Spleen (tissue), 11 donors: ENCODE measurements at regions not wholly inside any gene's neighbourhood (a gene's known extent, or its start where the extent isn't known, plus 50 kb on each side); places are given as distances from the start of the nearest gene placed in this dataset.

Experiments
- DNase-seq: peaks from one replicate; pipeline ENCODE4 v3.0.0-alpha.2; 2020
- H3K27ac ChIP-seq, 8 donors: fragments of 200-600 bp; sonication (generic) in 7 of 8; 1 replicate in 4 of 8; 2 replicates in 4 of 8; pipeline versions ENCODE4 v1.5.0 to v1.8.0; 2016 to 2021; ENCODE audit warnings: inconsistent platforms in 4 of 8, mild to moderate bottlenecking in 4 of 8, moderate library complexity in 1 of 8
- H3K27me3 ChIP-seq, 7 donors: fragments of 200-600 bp; sonication (generic) in 6 of 7; replicated peaks in 1 of 7; 1 replicate in 4 of 7; 2 replicates in 3 of 7; pipeline versions ENCODE4 v1.5.0 to v1.8.0; 2016 to 2021; ENCODE audit warnings: inconsistent platforms in 3 of 7, mild to moderate bottlenecking in 1 of 7
- H3K36me3 ChIP-seq, 6 donors: fragments of 200-600 bp; sonication (generic) in 5 of 6; 1 replicate in 4 of 6; 2 replicates in 2 of 6; pipeline versions ENCODE4 v1.5.0 to v1.8.0; 2016 to 2021; ENCODE audit warnings: inconsistent platforms in 2 of 6
- H3K4me1 ChIP-seq, 6 donors: fragments of 200-600 bp; sonication (generic) in 5 of 6; 1 replicate in 3 of 6; 2 replicates in 3 of 6; pipeline versions ENCODE4 v1.5.0 to v1.8.0; 2016 to 2021; ENCODE audit warnings: inconsistent platforms in 3 of 6
- H3K4me3 ChIP-seq, 8 donors: fragments of 200-600 bp; sonication (generic) in 7 of 8; 1 replicate in 4 of 8; 2 replicates in 4 of 8; pipeline versions ENCODE4 v1.5.0 to v1.8.0; 2016 to 2021; ENCODE audit warnings: inconsistent platforms in 4 of 8, mild to moderate bottlenecking in 4 of 8, moderate library complexity in 2 of 8
- H3K9me3 ChIP-seq, 8 donors: fragments of 200-600 bp; sonication (generic) in 7 of 8; 1 replicate in 4 of 8; 2 replicates in 4 of 8; pipeline versions ENCODE4 v1.5.0 to v1.8.0; 2016 to 2021; ENCODE audit warnings: inconsistent platforms in 4 of 8
- CTCF ChIP-seq, 11 experiments: fragments of 200-600 bp in 7 of 11; fragments of 450-650 bp in 4 of 11; sonication (generic) in 4 of 11; IDR thresholded peaks in 8 of 11; conservative IDR thresholded peaks in 3 of 11; 1 replicate in 7 of 11; 2 replicates in 4 of 11; pipeline versions ENCODE4 v1.4.0 to v1.8.0; 2016 to 2021; ENCODE audit warnings: antibody characterized with exemption in 11 of 11, inconsistent platforms in 4 of 11, mild to moderate bottlenecking in 1 of 11
- POLR2A ChIP-seq, 3 donors: fragments of 450-650 bp; IDR thresholded peaks; one replicate each; pipeline ENCODE4 v1.5.1; 2017; ENCODE audit warnings: antibody characterized with exemption in 3 of 3, mild to moderate bottlenecking in 1 of 3
- POLR2AphosphoS5 ChIP-seq, 3 donors: sonication (generic); formaldehyde crosslinking; IDR thresholded peaks; one replicate each; pipeline ENCODE4 v1.5.1; 2017; ENCODE audit warnings: antibody characterized with exemption in 3 of 3
- WGBS, 5 donors: extraction: QIAGEN DNeasy Blood & Tissue Kit in 3 of 5; methylation state at CpG; one replicate each; pipeline versions ENCODE4 v1.1.5 to v1.1.7; 2013 to 2018; 5-methylcytosine and 5-hydroxymethylcytosine counted together
- intact Hi-C: fragments of 100-400 bp; cut with DNase I; formaldehyde crosslinking; loops from one replicate; pipeline ENCODE4 v1.15.0; 2023; ENCODE audit warnings: low total_unique reads
- donor health status: healthy with polysubstance abuse.
- donor health status: DM: no; HTN: no; CAD: no; lungs with moderate emphysema.
- donor health status: DM: no; HTN: no; CAD: no.
- donor health status: Bipolar disorder and iron deficiency.
- donor health status: healthy.
- donor health status: DM: no; HTN: no; CAD: no.
- donor health status: DM: yes; HTN: yes; CAD: no.

DNA sequence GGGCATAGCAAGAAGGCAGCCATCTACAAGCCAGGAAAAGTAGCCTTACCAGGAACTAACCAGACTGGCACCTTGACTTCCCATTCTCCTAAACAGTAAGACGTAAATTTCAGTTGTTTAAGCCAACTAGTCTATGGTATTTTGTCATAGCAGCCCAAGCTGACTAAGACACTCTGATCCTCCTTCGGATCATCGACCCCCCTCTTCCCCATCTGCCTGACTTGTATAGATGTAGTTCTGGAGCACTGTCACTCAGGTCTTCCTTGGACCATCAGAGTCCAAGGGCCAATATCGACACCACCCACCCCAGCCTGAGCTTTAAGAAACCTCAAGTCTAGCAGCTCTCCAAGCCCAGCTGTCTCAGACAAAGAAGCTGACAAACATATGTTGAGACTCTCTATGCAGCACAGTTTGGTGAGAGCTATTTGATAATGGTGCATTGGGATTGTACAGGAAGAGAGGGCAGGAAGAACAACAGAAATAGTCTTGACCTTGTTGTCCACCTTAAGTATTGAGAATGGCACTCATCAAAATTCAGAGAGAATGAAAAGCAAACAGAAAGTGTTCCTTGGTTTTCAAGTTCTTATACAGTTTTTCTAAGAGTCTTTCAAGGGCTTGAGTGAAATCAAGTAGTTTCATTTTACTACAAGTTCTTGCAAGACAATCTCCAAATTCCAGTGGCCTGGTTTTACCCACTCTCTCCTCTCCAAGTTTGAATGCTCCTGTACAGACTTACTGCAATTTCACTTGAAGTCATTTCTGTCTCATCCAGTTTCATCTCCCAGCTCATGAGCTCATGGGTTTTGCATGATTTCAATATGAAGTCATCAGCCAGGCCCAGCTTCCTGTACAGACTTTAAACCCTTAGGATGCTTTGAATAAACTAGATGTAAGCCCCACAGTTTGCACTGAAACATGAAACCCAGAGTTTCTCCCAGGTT lies 122.3 kb upstream of the RAI14 start:
- no peaks in the 10 kb centered on the region for H3K36me3 ChIP-seq
- intact Hi-C loops, result no loop called here
- TF ChIP-seq CTCF (IDR thresholded peaks at IDR 0.05 in 8 of 11, conservative IDR thresholded peaks at IDR 0.05 in 3 of 11), result no peak
- TF ChIP-seq POLR2A (IDR thresholded peaks at IDR 0.05), result no peak
- no peak for TF ChIP-seq POLR2AphosphoS5 (IDR thresholded peaks at IDR 0.05)
- peaks cover 0 to 13% (median 0%) of the 10 kb centered on the region in 6 donors for H3K4me1 ChIP-seq
- no peak for DNase-seq
- WGBS, 5 donors, result 41 to 77% (median 47%) methylated on average over 4 of the region's 4 CpGs
- H3K27ac ChIP-seq, result peak overlapping the region in 3 of 8 donors; percentile 2 to 24 (median 9)
- no peaks in the 10 kb centered on the region for H3K9me3 ChIP-seq
- H3K4me3 ChIP-seq, result no peak overlapping the region
- no peaks in the 10 kb centered on the region for H3K27me3 ChIP-seq

DNA sequence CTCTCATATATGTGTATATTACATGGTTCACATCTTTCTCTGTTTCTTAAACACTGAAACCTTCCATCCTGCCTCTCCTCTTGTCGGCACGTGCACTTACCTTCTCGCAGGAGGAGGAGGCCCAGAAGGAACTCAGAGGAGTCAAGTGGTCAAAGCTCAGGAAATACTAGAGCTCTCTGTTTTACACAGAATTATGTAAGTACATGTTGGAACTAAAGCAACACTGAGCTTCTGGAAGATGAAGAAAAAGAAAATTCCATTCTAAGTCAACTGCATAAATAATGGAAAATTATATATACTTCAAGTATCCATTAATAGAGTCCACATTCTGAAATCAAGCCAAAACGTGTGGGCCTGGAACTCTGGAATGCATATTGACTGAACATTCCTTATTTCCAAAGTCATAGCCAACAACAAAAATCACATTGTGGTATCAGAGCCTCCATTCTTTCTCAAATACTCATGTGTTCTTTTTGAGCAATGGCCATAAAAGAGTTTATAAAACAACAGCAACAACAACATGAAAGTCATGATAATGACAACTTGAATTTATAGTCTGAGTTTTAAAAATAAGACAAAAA lies 121.5 kb upstream of the RAI14 start:
- TF ChIP-seq POLR2A (IDR thresholded peaks at IDR 0.05), result no peak
- no peak for TF ChIP-seq POLR2AphosphoS5 (IDR thresholded peaks at IDR 0.05)
- no peak for TF ChIP-seq CTCF (IDR thresholded peaks at IDR 0.05 in 8 of 11, conservative IDR thresholded peaks at IDR 0.05 in 3 of 11)
- intact Hi-C loops, result no loop called here
- peak overlapping the region in 1 of 8 donors; percentile 24 for H3K27ac ChIP-seq
- no peaks in the 10 kb centered on the region for H3K9me3 ChIP-seq
- no peak for DNase-seq
- 63 to 75% (median 69%) methylated on average over 4 of the region's 4 CpGs for WGBS, 5 donors
- H3K4me3 ChIP-seq, result no peak overlapping the region
- no peaks in the 10 kb centered on the region for H3K36me3 ChIP-seq
- H3K4me1 ChIP-seq, result peaks cover 0 to 5% (median 0%) of the 10 kb centered on the region in 6 donors
- no peaks in the 10 kb centered on the region for H3K27me3 ChIP-seq

GRCh38 chr5:34535433-34535832 lies 120.7 kb upstream of the RAI14 start:
- H3K36me3 ChIP-seq, result no peaks in the 10 kb centered on the region
- DNase-seq, result no peak
- 61 to 88% (median 75%) methylated on average over 1 of the region's 1 CpG for WGBS, 5 donors
- no peak overlapping the region for H3K27ac ChIP-seq
- peaks cover 0 to 1% (median 0%) of the 10 kb centered on the region in 7 donors for H3K27me3 ChIP-seq
- H3K4me1 ChIP-seq, result no peaks in the 10 kb centered on the region
- no peaks in the 10 kb centered on the region for H3K9me3 ChIP-seq
- intact Hi-C loops, result no loop called here
- no peak overlapping the region for H3K4me3 ChIP-seq
- no peak for TF ChIP-seq POLR2AphosphoS5 (IDR thresholded peaks at IDR 0.05)
- no peak for TF ChIP-seq CTCF (IDR thresholded peaks at IDR 0.05 in 8 of 11, conservative IDR thresholded peaks at IDR 0.05 in 3 of 11)
- TF ChIP-seq POLR2A (IDR thresholded peaks at IDR 0.05), result no peak
